NB4 (cell line): ENCODE measurements at regions not wholly inside any gene's neighbourhood (a gene's known extent, or its start where the extent isn't known, plus 50 kb on each side); places are given as distances from the start of the nearest gene placed in this dataset.

Experiments used
- MYC ChIP-seq: IDR thresholded peaks from 2 replicates; pipeline ENCODE4 v1.6.1; 2011; ENCODE audit warnings: low read depth, low read length
- POLR2A ChIP-seq: IDR thresholded peaks from 2 replicates; pipeline ENCODE4 v1.6.1; 2011; ENCODE audit warnings: mild to moderate bottlenecking; ENCODE audit not compliant: insufficient read length; ENCODE audit errors: extremely low read depth

- no peak for TF ChIP-seq POLR2A
- no peak for TF ChIP-seq MYC
Measured at GRCh38 chr1:208848854-208849253, 604.7 kb upstream of the PLXNA2 start.
